VCaP (cell line): ENCODE measurements at regions not wholly inside any gene's neighbourhood (a gene's known extent, or its start where the extent isn't known, plus 50 kb on each side); places are given as distances from the start of the nearest gene placed in this dataset.

Experiments
- H3K27ac ChIP-seq: fragments of 450-650 bp; 2 replicates; pipeline ENCODE4 v1.5.1; 2017
- TF ChIP-seq, protein P1 (sequence below): fragments of 450-650 bp; conservative IDR thresholded peaks from 2 replicates; pipeline ENCODE4 v1.5.1; 2017; ENCODE audit warnings: mild to moderate bottlenecking, moderate library complexity

- TF ChIP-seq, protein P1, sequence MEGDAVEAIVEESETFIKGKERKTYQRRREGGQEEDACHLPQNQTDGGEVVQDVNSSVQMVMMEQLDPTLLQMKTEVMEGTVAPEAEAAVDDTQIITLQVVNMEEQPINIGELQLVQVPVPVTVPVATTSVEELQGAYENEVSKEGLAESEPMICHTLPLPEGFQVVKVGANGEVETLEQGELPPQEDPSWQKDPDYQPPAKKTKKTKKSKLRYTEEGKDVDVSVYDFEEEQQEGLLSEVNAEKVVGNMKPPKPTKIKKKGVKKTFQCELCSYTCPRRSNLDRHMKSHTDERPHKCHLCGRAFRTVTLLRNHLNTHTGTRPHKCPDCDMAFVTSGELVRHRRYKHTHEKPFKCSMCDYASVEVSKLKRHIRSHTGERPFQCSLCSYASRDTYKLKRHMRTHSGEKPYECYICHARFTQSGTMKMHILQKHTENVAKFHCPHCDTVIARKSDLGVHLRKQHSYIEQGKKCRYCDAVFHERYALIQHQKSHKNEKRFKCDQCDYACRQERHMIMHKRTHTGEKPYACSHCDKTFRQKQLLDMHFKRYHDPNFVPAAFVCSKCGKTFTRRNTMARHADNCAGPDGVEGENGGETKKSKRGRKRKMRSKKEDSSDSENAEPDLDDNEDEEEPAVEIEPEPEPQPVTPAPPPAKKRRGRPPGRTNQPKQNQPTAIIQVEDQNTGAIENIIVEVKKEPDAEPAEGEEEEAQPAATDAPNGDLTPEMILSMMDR: no peak
- no peak overlapping the region for H3K27ac ChIP-seq
These were observed 356.2 kb downstream of the GPD2 start for GRCh38 chr2:156792242-156792840.

DNA sequence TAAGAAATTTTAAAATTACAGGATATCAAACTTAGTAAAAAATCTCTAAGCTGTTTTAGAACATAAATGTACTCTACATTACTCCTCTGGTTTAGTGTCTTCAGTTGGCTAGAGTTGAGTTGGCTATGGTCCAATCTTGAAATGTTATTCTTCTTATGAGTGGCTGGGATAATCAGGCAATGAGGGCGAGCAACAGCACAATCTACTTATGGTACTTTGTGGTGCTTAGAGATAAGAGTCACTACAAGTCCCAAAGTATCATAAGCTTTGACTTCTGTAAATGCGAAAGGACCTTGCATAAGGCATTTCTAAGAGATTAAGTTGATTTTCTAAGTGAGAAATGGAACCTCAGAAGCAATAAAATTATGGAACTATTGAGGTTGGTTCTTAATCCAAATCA, 361.7 kb downstream of the GPD2 start:
- no peak overlapping the region for H3K27ac ChIP-seq

GRCh38 chr2:156800065-156800653, 364.0 kb downstream of the GPD2 start:
- no peak overlapping the region for H3K27ac ChIP-seq
- TF ChIP-seq, protein P1: no peak

More for the DNA sequence above, 361.7 kb downstream of the GPD2 start:
- TF ChIP-seq, protein P1: no peak

DNA sequence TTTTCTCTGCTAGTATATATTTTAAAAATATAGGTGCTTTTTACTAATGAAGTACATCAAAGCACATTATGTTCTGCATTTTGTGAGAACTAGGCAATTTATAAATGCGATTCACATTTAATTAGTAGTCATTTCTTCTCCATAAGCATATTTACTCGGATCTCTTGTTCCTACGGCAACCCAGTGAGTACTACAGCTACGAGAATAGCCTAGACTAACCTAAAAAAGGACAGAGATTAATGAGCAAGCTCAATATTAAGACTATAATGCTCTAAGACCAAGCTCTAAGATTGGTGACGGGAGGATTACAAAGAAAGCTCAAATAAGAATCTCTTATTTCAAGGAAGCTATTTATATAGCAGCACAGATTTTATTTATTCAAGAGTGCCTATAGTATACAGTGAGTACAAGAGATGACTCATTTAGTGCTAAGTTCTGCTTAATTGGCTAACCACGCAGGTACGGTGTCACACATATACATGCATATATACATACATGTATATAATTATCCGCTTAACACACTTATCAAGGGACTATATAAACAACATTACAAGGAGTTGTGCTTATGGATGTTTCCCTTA, 364.7 kb downstream of the GPD2 start:
- TF ChIP-seq, protein P1: no peak
- no peak overlapping the region for H3K27ac ChIP-seq

- H3K27ac ChIP-seq: no peak overlapping the region
- TF ChIP-seq, protein P1: no peak
These were observed 367.1 kb downstream of the GPD2 start for GRCh38 chr2:156803243-156803642.

DNA sequence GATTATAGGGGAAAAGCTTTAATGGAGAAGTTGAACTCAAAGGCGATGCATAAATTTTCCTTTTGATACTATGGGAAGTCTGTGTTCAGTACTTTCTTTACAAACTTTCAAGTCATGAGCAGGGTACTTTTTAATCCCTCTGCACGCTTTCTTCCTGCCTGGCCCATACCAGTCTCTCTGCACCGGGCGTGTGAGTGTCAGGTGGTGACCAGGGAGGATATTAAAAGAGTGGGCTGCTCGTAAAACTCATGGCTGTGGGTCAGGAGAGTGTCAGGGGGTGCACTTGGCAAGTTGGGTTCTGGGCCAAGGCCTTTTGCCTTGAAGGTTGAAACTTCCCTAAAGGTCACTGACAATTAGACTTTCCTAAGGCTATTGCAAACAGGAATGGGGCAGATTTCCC, 367.8 kb downstream of the GPD2 start:
- no peak overlapping the region for H3K27ac ChIP-seq
- TF ChIP-seq, protein P1: no peak

GRCh38 chr2:156810094-156810493, 373.9 kb downstream of the GPD2 start:
- TF ChIP-seq, protein P1: no peak

More at GRCh38 chr2:156810094-156810493, 373.9 kb downstream of the GPD2 start:
- no peak overlapping the region for H3K27ac ChIP-seq
